ENCODE measurements at regions not wholly inside any gene's neighbourhood (a gene's known extent, or its start where the extent isn't known, plus 50 kb on each side); places are given as distances from the start of the nearest gene placed in this dataset.
"Not testable (repeated sequence)": the region's sequence is repeated elsewhere in the genome, so short reads cannot be mapped to it uniquely, and the experiment has no call there.

DNA sequence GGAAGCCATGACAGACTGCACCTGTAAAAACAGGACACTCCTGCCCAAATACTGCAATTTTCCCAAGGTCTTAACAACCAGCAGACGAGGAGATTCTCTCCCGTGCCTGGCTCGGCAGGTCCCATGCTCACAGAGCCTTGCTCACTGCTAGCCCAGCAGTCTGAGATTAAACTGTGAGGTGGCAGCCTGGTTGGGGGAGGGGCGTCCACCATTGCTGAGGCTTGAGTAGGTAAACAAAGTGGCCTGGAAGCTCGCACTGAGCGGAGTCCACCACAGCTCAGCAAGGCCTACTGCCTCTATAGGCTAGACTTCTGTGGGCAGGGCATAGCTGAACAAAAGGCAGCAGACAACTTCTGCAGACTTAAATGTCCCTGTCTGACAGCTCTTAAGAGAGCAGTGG is 80.3 kb downstream of the ANXA5 start:
- H3K4me3 ChIP-seq (ENCODE audit: low read depth, low read length); H2AK5ac ChIP-seq (ENCODE audit: low read length); H2AFZ ChIP-seq (ENCODE audit: insufficient read depth, low read length, poor library complexity); H2BK5ac ChIP-seq (ENCODE audit: low read depth, low read length, poor library complexity); H2BK12ac ChIP-seq (ENCODE audit: low read length); H4K12ac ChIP-seq (ENCODE audit: low read depth, low read length); H4K91ac ChIP-seq (ENCODE audit: low read depth, low read length); H3K9me3 ChIP-seq (ENCODE audit: insufficient read depth, low read depth, low read length); H3K27me3 ChIP-seq (ENCODE audit: insufficient read depth, low read length); H3K79me1 ChIP-seq (ENCODE audit: low read length); H3K79me2 ChIP-seq (ENCODE audit: control insufficient read depth, insufficient read depth, low read length, poor library complexity); H3K9ac ChIP-seq (ENCODE audit: low read length); H4K8ac ChIP-seq (ENCODE audit: low read depth, low read length); DNase-seq; H3K27ac ChIP-seq (ENCODE audit: low read depth, low read length); H3K23ac ChIP-seq (ENCODE audit: low read length); H3K4ac ChIP-seq (ENCODE audit: low read depth, low read length); H3K36me3 ChIP-seq (ENCODE audit: control insufficient read depth in 1 of 2, insufficient read depth in 2 of 2, low read length in 2 of 2); H3K4me2 ChIP-seq (ENCODE audit: low read length); H3K18ac ChIP-seq (ENCODE audit: low read length); H3K14ac ChIP-seq (ENCODE audit: low read length); H3K4me1 ChIP-seq (ENCODE audit: control insufficient read depth in 1 of 2, insufficient read depth in 2 of 2, low read length in 2 of 2); H2BK120ac ChIP-seq (ENCODE audit: insufficient read depth, low read length, poor library complexity): not testable (repeated sequence)
- no CpG with 5 or more reads among the region's 6 CpGs for WGBS (ENCODE audit: extremely low coverage, insufficient coverage, insufficient read length)

- H3K79me1 ChIP-seq (ENCODE audit: low read length): no peaks in the 10 kb centered on the region
- no peak overlapping the region for H3K4me2 ChIP-seq (ENCODE audit: low read length)
- no peak overlapping the region for H3K9ac ChIP-seq (ENCODE audit: low read length)
- H2AK5ac ChIP-seq (ENCODE audit: low read length): no peak overlapping the region
- H2BK120ac ChIP-seq (ENCODE audit: insufficient read depth, low read length, poor library complexity): no peak overlapping the region
- no peak overlapping the region for H2AFZ ChIP-seq (ENCODE audit: insufficient read depth, low read length, poor library complexity)
- DNase-seq: no peak
- H3K4ac ChIP-seq (ENCODE audit: low read depth, low read length): no peak overlapping the region
- H3K4me1 ChIP-seq (ENCODE audit: control insufficient read depth in 1 of 2, insufficient read depth in 2 of 2, low read length in 2 of 2): no peaks in the 10 kb centered on the region
- no peak overlapping the region for H2BK12ac ChIP-seq (ENCODE audit: low read length)
- H3K14ac ChIP-seq (ENCODE audit: low read length): no peak overlapping the region
- no peak overlapping the region for H2BK5ac ChIP-seq (ENCODE audit: low read depth, low read length, poor library complexity)
- peaks cover 2% of the 10 kb centered on the region for H3K9me3 ChIP-seq (ENCODE audit: insufficient read depth, low read depth, low read length)
- no peak overlapping the region for H4K8ac ChIP-seq (ENCODE audit: low read depth, low read length)
- H3K23ac ChIP-seq (ENCODE audit: low read length): no peak overlapping the region
- no peaks in the 10 kb centered on the region for H3K27me3 ChIP-seq (ENCODE audit: insufficient read depth, low read length)
- no peak overlapping the region for H3K4me3 ChIP-seq (ENCODE audit: low read depth, low read length)
- no peak overlapping the region for H4K91ac ChIP-seq (ENCODE audit: low read depth, low read length)
- no peaks in the 10 kb centered on the region for H3K36me3 ChIP-seq (ENCODE audit: control insufficient read depth in 1 of 2, insufficient read depth in 2 of 2, low read length in 2 of 2)
- H4K12ac ChIP-seq (ENCODE audit: low read depth, low read length): no peak overlapping the region
- no peak overlapping the region for H3K18ac ChIP-seq (ENCODE audit: low read length)
- peak overlapping the region; percentile 33 for H3K27ac ChIP-seq (ENCODE audit: low read depth, low read length)
- no peaks in the 10 kb centered on the region for H3K79me2 ChIP-seq (ENCODE audit: control insufficient read depth, insufficient read depth, low read length, poor library complexity)
Observed at GRCh38 chr4:121614101-121614500, 82.7 kb downstream of the ANXA5 start.

DNA sequence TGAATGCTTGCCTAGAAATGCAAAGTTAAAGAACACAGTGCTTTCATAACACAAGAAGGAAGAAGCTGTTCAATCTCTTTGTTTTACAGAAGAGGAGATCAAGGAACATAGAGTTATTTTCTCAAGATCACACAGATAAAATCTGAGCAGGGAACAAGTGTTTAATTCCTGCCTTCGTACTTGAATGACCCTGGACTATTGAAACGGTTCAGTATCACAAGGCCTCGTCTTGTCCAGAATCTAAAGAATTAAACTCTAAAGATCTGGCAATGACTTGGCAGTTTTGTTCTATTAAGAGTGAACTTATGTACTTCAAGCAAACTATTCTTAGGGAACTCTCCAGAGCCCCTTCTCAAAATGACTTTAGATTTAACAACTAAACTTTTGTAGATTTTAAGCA is 97.7 kb downstream of the ANXA5 start:
- no peak overlapping the region for H2BK120ac ChIP-seq (ENCODE audit: insufficient read depth, low read length, poor library complexity)
- no peak overlapping the region for H3K9ac ChIP-seq (ENCODE audit: low read length)
- H2BK12ac ChIP-seq (ENCODE audit: low read length): no peak overlapping the region
- H4K8ac ChIP-seq (ENCODE audit: low read depth, low read length): no peak overlapping the region
- H3K23ac ChIP-seq (ENCODE audit: low read length): no peak overlapping the region
- no peaks in the 10 kb centered on the region for H3K79me2 ChIP-seq (ENCODE audit: control insufficient read depth, insufficient read depth, low read length, poor library complexity)
- H2AFZ ChIP-seq (ENCODE audit: insufficient read depth, low read length, poor library complexity): no peak overlapping the region
- no peak overlapping the region for H4K12ac ChIP-seq (ENCODE audit: low read depth, low read length)
- no peaks in the 10 kb centered on the region for H3K36me3 ChIP-seq (ENCODE audit: control insufficient read depth in 1 of 2, insufficient read depth in 2 of 2, low read length in 2 of 2)
- H4K91ac ChIP-seq (ENCODE audit: low read depth, low read length): no peak overlapping the region
- no peak overlapping the region for H2AK5ac ChIP-seq (ENCODE audit: low read length)
- no peak overlapping the region for H3K27ac ChIP-seq (ENCODE audit: low read depth, low read length)
- H3K4me2 ChIP-seq (ENCODE audit: low read length): no peak overlapping the region
- H3K4ac ChIP-seq (ENCODE audit: low read depth, low read length): no peak overlapping the region
- peaks cover 3% of the 10 kb centered on the region for H3K79me1 ChIP-seq (ENCODE audit: low read length)
- no peak overlapping the region for H2BK5ac ChIP-seq (ENCODE audit: low read depth, low read length, poor library complexity)
- H3K18ac ChIP-seq (ENCODE audit: low read length): no peak overlapping the region
- H3K4me3 ChIP-seq (ENCODE audit: low read depth, low read length): no peak overlapping the region
- H3K27me3 ChIP-seq (ENCODE audit: insufficient read depth, low read length): no peaks in the 10 kb centered on the region
- no peak overlapping the region for H3K14ac ChIP-seq (ENCODE audit: low read length)
- DNase-seq: no peak
- WGBS (ENCODE audit: extremely low coverage, insufficient coverage, insufficient read length): no CpG with 5 or more reads among the region's 3 CpGs
- H3K4me1 ChIP-seq (ENCODE audit: control insufficient read depth in 1 of 2, insufficient read depth in 2 of 2, low read length in 2 of 2): peaks cover 2 to 9% of the 10 kb centered on the region in 2 experiments
- no peaks in the 10 kb centered on the region for H3K9me3 ChIP-seq (ENCODE audit: insufficient read depth, low read depth, low read length)

- no peak overlapping the region for H4K12ac ChIP-seq (ENCODE audit: low read depth, low read length)
- DNase-seq: no peak
- no CpG with 5 or more reads among the region's 2 CpGs for WGBS (ENCODE audit: extremely low coverage, insufficient coverage, insufficient read length)
- no peak overlapping the region for H4K8ac ChIP-seq (ENCODE audit: low read depth, low read length)
- H3K23ac ChIP-seq (ENCODE audit: low read length): no peak overlapping the region
- H2BK5ac ChIP-seq (ENCODE audit: low read depth, low read length, poor library complexity): no peak overlapping the region
- H3K9me3 ChIP-seq (ENCODE audit: insufficient read depth, low read depth, low read length): no peaks in the 10 kb centered on the region
- no peak overlapping the region for H2AFZ ChIP-seq (ENCODE audit: insufficient read depth, low read length, poor library complexity)
- peak overlapping the region; percentile 70 for H3K9ac ChIP-seq (ENCODE audit: low read length)
- H3K27me3 ChIP-seq (ENCODE audit: insufficient read depth, low read length): no peaks in the 10 kb centered on the region
- H3K79me2 ChIP-seq (ENCODE audit: control insufficient read depth, insufficient read depth, low read length, poor library complexity): no peaks in the 10 kb centered on the region
- peaks cover 3% of the 10 kb centered on the region for H3K79me1 ChIP-seq (ENCODE audit: low read length)
- no peak overlapping the region for H4K91ac ChIP-seq (ENCODE audit: low read depth, low read length)
- peaks cover 2 to 9% of the 10 kb centered on the region in 2 experiments for H3K4me1 ChIP-seq (ENCODE audit: control insufficient read depth in 1 of 2, insufficient read depth in 2 of 2, low read length in 2 of 2)
- no peak overlapping the region for H3K4me2 ChIP-seq (ENCODE audit: low read length)
- H2BK12ac ChIP-seq (ENCODE audit: low read length): no peak overlapping the region
- no peak overlapping the region for H3K4ac ChIP-seq (ENCODE audit: low read depth, low read length)
- H2AK5ac ChIP-seq (ENCODE audit: low read length): no peak overlapping the region
- H2BK120ac ChIP-seq (ENCODE audit: insufficient read depth, low read length, poor library complexity): no peak overlapping the region
- no peak overlapping the region for H3K4me3 ChIP-seq (ENCODE audit: low read depth, low read length)
- H3K14ac ChIP-seq (ENCODE audit: low read length): no peak overlapping the region
- H3K27ac ChIP-seq (ENCODE audit: low read depth, low read length): no peak overlapping the region
- H3K36me3 ChIP-seq (ENCODE audit: control insufficient read depth in 1 of 2, insufficient read depth in 2 of 2, low read length in 2 of 2): no peaks in the 10 kb centered on the region
- H3K18ac ChIP-seq (ENCODE audit: low read length): no peak overlapping the region
Observed at GRCh38 chr4:121597346-121597934, 99.3 kb downstream of the ANXA5 start.
